ENCODE measurements at regions not wholly inside any gene's neighbourhood (a gene's known extent, or its start where the extent isn't known, plus 50 kb on each side); places are given as distances from the start of the nearest gene placed in this dataset.

- TF ChIP-seq, protein P1, sequence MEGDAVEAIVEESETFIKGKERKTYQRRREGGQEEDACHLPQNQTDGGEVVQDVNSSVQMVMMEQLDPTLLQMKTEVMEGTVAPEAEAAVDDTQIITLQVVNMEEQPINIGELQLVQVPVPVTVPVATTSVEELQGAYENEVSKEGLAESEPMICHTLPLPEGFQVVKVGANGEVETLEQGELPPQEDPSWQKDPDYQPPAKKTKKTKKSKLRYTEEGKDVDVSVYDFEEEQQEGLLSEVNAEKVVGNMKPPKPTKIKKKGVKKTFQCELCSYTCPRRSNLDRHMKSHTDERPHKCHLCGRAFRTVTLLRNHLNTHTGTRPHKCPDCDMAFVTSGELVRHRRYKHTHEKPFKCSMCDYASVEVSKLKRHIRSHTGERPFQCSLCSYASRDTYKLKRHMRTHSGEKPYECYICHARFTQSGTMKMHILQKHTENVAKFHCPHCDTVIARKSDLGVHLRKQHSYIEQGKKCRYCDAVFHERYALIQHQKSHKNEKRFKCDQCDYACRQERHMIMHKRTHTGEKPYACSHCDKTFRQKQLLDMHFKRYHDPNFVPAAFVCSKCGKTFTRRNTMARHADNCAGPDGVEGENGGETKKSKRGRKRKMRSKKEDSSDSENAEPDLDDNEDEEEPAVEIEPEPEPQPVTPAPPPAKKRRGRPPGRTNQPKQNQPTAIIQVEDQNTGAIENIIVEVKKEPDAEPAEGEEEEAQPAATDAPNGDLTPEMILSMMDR (IDR thresholded peaks at IDR 0.05) = peak; percentile 67
- no peaks in the 10 kb centered on the region for H3K9me3 ChIP-seq (ENCODE audit: control insufficient read depth, low read length)
Measured at GRCh38 chr2:76197842-76198448, 487.2 kb upstream of the GCFC2 start.

GRCh38 chr2:76197428-76197827, 486.7 kb upstream of the GCFC2 start:
- H3K9me3 ChIP-seq (ENCODE audit: control insufficient read depth, low read length) = no peaks in the 10 kb centered on the region
- no peaks in the 10 kb centered on the region for H3K27me3 ChIP-seq (ENCODE audit: control insufficient read depth, insufficient read depth, low read length)
- H3K36me3 ChIP-seq (ENCODE audit: control insufficient read depth, insufficient read depth, low read length) = no peaks in the 10 kb centered on the region
- no peaks in the 10 kb centered on the region for H3K4me1 ChIP-seq
- H3K9ac ChIP-seq = no peak overlapping the region
- no peak overlapping the region for H3K27ac ChIP-seq
- TF ChIP-seq, protein P1 (IDR thresholded peaks at IDR 0.05) = no peak
- no peak overlapping the region for H3K4me3 ChIP-seq (ENCODE audit: low read depth, low read length)
- H2AFZ ChIP-seq = peak overlapping the region; percentile 30
- no peaks in the 10 kb centered on the region for H3K79me2 ChIP-seq
- H3K4me2 ChIP-seq (ENCODE audit: low read length) = no peak overlapping the region

More at GRCh38 chr2:76197842-76198448, 487.2 kb upstream of the GCFC2 start:
- H3K4me2 ChIP-seq (ENCODE audit: low read length) = no peak overlapping the region
- no peaks in the 10 kb centered on the region for H3K79me2 ChIP-seq
- H3K4me3 ChIP-seq (ENCODE audit: low read depth, low read length) = no peak overlapping the region
- H3K36me3 ChIP-seq (ENCODE audit: control insufficient read depth, insufficient read depth, low read length) = no peaks in the 10 kb centered on the region
- no peaks in the 10 kb centered on the region for H3K27me3 ChIP-seq (ENCODE audit: control insufficient read depth, insufficient read depth, low read length)
- H2AFZ ChIP-seq = no peak overlapping the region
- H3K4me1 ChIP-seq = no peaks in the 10 kb centered on the region
- H3K9ac ChIP-seq = no peak overlapping the region
- no peak overlapping the region for H3K27ac ChIP-seq

DNA sequence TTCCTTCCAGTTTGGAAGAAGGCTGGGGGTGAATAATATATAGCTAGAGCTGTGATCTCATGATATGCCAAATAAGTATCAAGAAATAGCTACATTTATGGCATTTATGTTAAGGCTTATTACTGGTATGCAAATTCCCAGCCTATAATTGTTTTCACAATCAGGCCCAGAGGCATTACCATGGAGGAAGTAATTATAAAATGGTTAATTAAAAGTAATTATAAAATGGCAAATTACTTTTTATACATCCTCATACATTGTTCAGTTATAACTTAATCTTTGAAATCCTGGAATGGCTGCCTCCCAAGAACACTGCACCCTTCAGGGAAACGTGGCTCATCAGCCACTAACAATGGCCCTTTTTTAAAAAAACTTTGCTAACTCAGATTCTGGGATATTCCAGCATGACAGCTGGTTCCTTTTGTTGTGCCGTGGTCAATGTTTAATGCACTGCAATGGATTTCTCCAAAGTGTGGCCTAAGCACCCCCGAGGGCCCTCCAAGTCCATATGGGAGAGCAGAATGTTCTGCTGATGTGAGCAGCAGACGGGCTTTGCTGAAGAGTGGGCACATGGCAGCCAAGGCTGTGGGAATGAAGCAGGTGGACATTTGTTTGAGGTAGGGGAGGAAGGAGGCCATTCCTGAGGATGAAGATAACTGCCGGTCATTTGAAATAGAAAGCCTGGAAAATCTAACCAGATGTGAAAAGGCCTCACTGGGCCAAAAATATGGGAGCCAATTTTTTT, 483.5 kb upstream of the GCFC2 start:
- no peak overlapping the region for H3K4me2 ChIP-seq (ENCODE audit: low read length)
- H3K79me2 ChIP-seq = no peaks in the 10 kb centered on the region
- no peaks in the 10 kb centered on the region for H3K9me3 ChIP-seq (ENCODE audit: control insufficient read depth, low read length)
- no peak overlapping the region for H3K4me3 ChIP-seq (ENCODE audit: low read depth, low read length)
- no peak overlapping the region for H3K9ac ChIP-seq
- H2AFZ ChIP-seq = no peak overlapping the region
- TF ChIP-seq, protein P1 (IDR thresholded peaks at IDR 0.05) = no peak
- no peak overlapping the region for H3K27ac ChIP-seq
- no peaks in the 10 kb centered on the region for H3K4me1 ChIP-seq
- no peaks in the 10 kb centered on the region for H3K36me3 ChIP-seq (ENCODE audit: control insufficient read depth, insufficient read depth, low read length)
- H3K27me3 ChIP-seq (ENCODE audit: control insufficient read depth, insufficient read depth, low read length) = no peaks in the 10 kb centered on the region

DNA sequence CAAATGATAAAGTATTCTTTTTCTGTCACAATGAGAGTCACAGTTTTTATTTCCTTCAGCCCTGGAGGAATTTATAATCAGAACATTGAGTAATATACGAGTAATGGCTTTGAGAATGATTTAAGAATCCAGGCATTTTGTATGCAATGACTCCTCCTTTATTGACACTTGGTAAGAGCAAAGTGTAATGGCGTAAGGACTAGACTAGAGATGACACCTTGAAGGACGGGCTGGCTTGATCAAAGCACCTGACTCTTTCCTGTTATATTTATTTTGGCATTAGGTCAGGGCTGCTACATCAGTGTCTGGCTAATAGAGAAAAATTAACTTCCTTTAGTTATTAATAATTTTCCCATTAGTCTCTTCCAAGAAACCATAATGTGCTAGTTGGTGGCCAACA, 482.4 kb upstream of the GCFC2 start:
- TF ChIP-seq, protein P1 (IDR thresholded peaks at IDR 0.05) = no peak
- H3K4me3 ChIP-seq (ENCODE audit: low read depth, low read length) = no peak overlapping the region

More for the DNA sequence above, 482.4 kb upstream of the GCFC2 start:
- Histone ChIP-seq H3K9ac (no peak overlapping the region), H3K79me2 (no peaks in the 10 kb centered on the region), H3K9me3 (ENCODE audit: control insufficient read depth, low read length) (no peaks in the 10 kb centered on the region), H3K27ac (no peak overlapping the region), H3K36me3 (ENCODE audit: control insufficient read depth, insufficient read depth, low read length) (no peaks in the 10 kb centered on the region), H3K4me1 (no peaks in the 10 kb centered on the region), H3K27me3 (ENCODE audit: control insufficient read depth, insufficient read depth, low read length) (no peaks in the 10 kb centered on the region), H2AFZ (no peak overlapping the region), H3K4me2 (ENCODE audit: low read length) (no peak overlapping the region)
